IgD-negative memory B cell (primary cell): ENCODE measurements at regions not wholly inside any gene's neighbourhood (a gene's known extent, or its start where the extent isn't known, plus 50 kb on each side); places are given as distances from the start of the nearest gene placed in this dataset.

Experiments used
- H3K27ac Mint-ChIP-seq, 3 donors: one replicate each; pipeline ENCODE4 v1.8.0; 2020 to 2022; ENCODE audit warnings: mild to moderate bottlenecking in 3 of 3, mixed read lengths in 3 of 3, moderate library complexity in 1 of 3
- H3K27me3 Mint-ChIP-seq: one replicate; pipeline ENCODE4 v1.8.0; 2021; ENCODE audit warnings: mixed read lengths
- H3K36me3 Mint-ChIP-seq: one replicate; pipeline ENCODE4 v1.8.0; 2020; ENCODE audit warnings: mild to moderate bottlenecking, mixed read lengths
- H3K4me1 Mint-ChIP-seq, 3 donors: one replicate each; pipeline ENCODE4 v1.8.0; 2020 to 2022; ENCODE audit warnings: mixed read lengths in 3 of 3, mild to moderate bottlenecking in 1 of 3
- H3K4me3 Mint-ChIP-seq, 4 donors: one replicate each; pipeline ENCODE4 v1.8.0; 2020 to 2022; ENCODE audit warnings: mild to moderate bottlenecking in 4 of 4, mixed read lengths in 4 of 4, moderate library complexity in 3 of 4
- H3K9me3 Mint-ChIP-seq, 3 donors: one replicate each; pipeline ENCODE4 v1.8.0; 2020 to 2021; ENCODE audit warnings: mixed read lengths in 3 of 3, mild to moderate bottlenecking in 1 of 3

GRCh38 chr5:145324101-145324500 is 511.0 kb downstream of the PRELID2 start:
- Mint-ChIP-seq H3K9me3 (peaks cover 5 to 8% (median 8%) of the 10 kb centered on the region in 3 donors), H3K36me3 (no peaks in the 10 kb centered on the region), H3K27me3 (no peaks in the 10 kb centered on the region), H3K27ac (no peak overlapping the region), H3K4me1 (no peaks in the 10 kb centered on the region), H3K4me3 (no peak overlapping the region)

DNA sequence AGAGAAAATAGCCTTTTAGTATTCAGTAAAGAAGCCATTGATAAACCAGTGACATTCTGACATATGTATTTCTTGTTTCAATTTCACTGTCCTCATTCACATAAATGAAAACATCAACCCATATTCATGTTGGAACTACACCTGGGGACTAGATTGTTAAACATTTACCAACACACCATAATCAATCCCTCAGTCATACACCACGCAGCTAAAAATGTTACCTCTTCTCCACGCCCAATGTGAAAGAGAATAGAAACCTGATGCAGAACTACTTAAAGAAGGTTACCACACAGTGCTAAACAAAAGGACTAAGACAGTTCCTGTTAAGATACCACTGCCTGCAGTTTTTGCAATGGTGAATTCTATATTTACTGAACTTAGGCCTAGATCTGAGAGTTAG is 518.9 kb downstream of the PRELID2 start:
- H3K27ac Mint-ChIP-seq: no peak overlapping the region
- H3K36me3 Mint-ChIP-seq: no peaks in the 10 kb centered on the region
- H3K27me3 Mint-ChIP-seq: no peaks in the 10 kb centered on the region

DNA sequence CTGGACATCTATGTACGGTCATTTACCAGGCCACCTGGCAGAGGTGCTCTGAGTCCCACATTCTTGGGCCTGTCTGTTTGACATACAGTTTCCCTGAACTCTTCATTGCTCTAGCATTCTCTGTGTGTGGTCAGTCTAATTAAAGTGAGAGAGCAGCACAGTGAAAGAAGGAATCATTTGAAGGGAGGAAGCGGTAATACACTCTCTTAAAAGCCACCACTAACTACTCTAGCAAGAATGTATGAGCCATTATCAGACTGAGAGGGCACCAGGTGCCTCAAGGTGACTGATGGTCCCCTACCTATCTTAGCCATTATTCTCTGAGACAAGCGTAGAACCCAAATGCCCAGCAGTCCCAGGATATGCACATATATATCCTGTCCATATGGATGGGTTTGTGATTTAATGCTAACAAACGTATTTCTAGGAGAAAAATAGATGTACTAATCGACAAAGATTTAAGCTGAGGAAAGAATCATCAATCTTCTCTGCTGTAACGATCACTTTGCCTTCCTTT is 527.2 kb downstream of the PRELID2 start:
- Mint-ChIP-seq H3K36me3 (no peaks in the 10 kb centered on the region), H3K9me3 (peaks cover 0 to 7% (median 4%) of the 10 kb centered on the region in 3 donors), H3K4me3 (no peak overlapping the region), H3K4me1 (no peaks in the 10 kb centered on the region), H3K27ac (no peak overlapping the region), H3K27me3 (no peaks in the 10 kb centered on the region)

More for the DNA sequence above, 518.9 kb downstream of the PRELID2 start:
- no peaks in the 10 kb centered on the region for H3K4me1 Mint-ChIP-seq
- peaks cover 2 to 4% (median 3%) of the 10 kb centered on the region in 3 donors for H3K9me3 Mint-ChIP-seq
- H3K4me3 Mint-ChIP-seq: no peak overlapping the region

- Mint-ChIP-seq H3K27me3 (no peaks in the 10 kb centered on the region), H3K27ac (no peak overlapping the region), H3K4me1 (no peaks in the 10 kb centered on the region)
Measured at GRCh38 chr5:145295236-145295835, 539.8 kb downstream of the PRELID2 start.

GRCh38 chr5:145294331-145294730 is 540.8 kb downstream of the PRELID2 start:
- Mint-ChIP-seq H3K27ac (no peak overlapping the region), H3K4me1 (no peaks in the 10 kb centered on the region), H3K9me3 (no peaks in the 10 kb centered on the region), H3K36me3 (peaks cover 1% of the 10 kb centered on the region), H3K27me3 (no peaks in the 10 kb centered on the region), H3K4me3 (no peak overlapping the region)

More at GRCh38 chr5:145295236-145295835, 539.8 kb downstream of the PRELID2 start:
- Mint-ChIP-seq H3K4me3 (no peak overlapping the region), H3K36me3 (peaks cover 1% of the 10 kb centered on the region), H3K9me3 (peaks cover 0 to 2% (median 0%) of the 10 kb centered on the region in 3 donors)

- H3K4me3 Mint-ChIP-seq: no peak overlapping the region
- H3K36me3 Mint-ChIP-seq: peaks cover 1% of the 10 kb centered on the region
- H3K27ac Mint-ChIP-seq: no peak overlapping the region
- no peaks in the 10 kb centered on the region for H3K27me3 Mint-ChIP-seq
- no peaks in the 10 kb centered on the region for H3K4me1 Mint-ChIP-seq
- H3K9me3 Mint-ChIP-seq: no peaks in the 10 kb centered on the region
Measured at GRCh38 chr5:145293716-145294115, 541.4 kb downstream of the PRELID2 start.

DNA sequence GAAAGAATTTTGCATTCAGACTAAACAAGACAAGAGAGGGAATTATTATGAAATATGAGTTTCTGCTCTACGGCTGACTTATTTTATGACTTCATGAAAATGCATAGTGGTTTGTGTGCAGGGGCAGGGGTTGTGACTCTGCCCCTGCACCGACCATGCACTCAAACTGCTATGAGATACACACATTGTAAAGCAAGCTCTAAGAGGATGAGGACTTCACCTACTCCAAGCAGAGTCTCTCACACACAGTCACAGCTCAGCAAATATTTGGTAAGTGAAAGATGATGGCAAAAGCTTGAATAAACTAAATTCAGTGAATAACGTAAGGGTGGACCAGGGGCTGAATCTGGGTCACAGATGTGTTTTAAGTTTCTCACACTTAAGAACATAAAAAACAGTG is 542.9 kb downstream of the PRELID2 start:
- Mint-ChIP-seq H3K27me3 (no peaks in the 10 kb centered on the region), H3K9me3 (no peaks in the 10 kb centered on the region), H3K4me3 (no peak overlapping the region), H3K27ac (no peak overlapping the region), H3K4me1 (no peaks in the 10 kb centered on the region), H3K36me3 (peaks cover 1% of the 10 kb centered on the region)

- Mint-ChIP-seq H3K27me3 (peaks cover 1% of the 10 kb centered on the region), H3K27ac (no peak overlapping the region), H3K36me3 (no peaks in the 10 kb centered on the region), H3K4me3 (no peak overlapping the region), H3K9me3 (no peaks in the 10 kb centered on the region), H3K4me1 (no peaks in the 10 kb centered on the region)
Measured at GRCh38 chr5:145283141-145283810, 551.9 kb downstream of the PRELID2 start.

DNA sequence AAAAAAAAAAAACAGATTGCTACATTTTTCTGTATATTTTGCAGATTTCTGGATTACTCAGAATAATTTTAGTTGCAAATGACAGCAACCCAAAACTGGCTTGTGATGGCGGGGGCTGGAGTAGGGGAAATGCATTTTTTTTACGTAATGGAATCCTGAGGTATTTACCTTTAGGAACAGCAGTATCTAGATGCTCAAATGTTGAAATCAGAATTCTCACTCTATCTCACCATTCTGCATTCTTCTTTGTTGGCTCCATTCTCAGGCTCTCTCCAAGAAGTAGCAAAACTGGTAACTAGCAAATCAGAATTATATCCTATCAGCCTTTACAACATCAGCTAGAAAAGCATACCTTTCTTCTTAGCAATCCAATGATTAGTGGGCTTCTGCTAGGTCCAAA is 554.3 kb downstream of the PRELID2 start:
- no peak overlapping the region for H3K27ac Mint-ChIP-seq
- H3K9me3 Mint-ChIP-seq: no peaks in the 10 kb centered on the region
- peaks cover 1% of the 10 kb centered on the region for H3K27me3 Mint-ChIP-seq
- H3K36me3 Mint-ChIP-seq: no peaks in the 10 kb centered on the region
- H3K4me1 Mint-ChIP-seq: no peaks in the 10 kb centered on the region
- no peak overlapping the region for H3K4me3 Mint-ChIP-seq

- Mint-ChIP-seq H3K36me3 (no peaks in the 10 kb centered on the region), H3K27me3 (peaks cover 1% of the 10 kb centered on the region), H3K4me3 (no peak overlapping the region), H3K4me1 (no peaks in the 10 kb centered on the region), H3K9me3 (no peaks in the 10 kb centered on the region), H3K27ac (no peak overlapping the region)
Measured at GRCh38 chr5:145280214-145280613, 554.9 kb downstream of the PRELID2 start.

GRCh38 chr5:145260670-145261069 is 574.5 kb downstream of the PRELID2 start:
- Mint-ChIP-seq H3K4me3 (no peak overlapping the region), H3K9me3 (peaks cover 0 to 10% (median 9%) of the 10 kb centered on the region in 3 donors), H3K36me3 (no peaks in the 10 kb centered on the region)

GRCh38 chr5:145247745-145248040 is 587.4 kb downstream of the PRELID2 start:
- H3K27me3 Mint-ChIP-seq: peaks cover 1% of the 10 kb centered on the region
- peaks cover 0 to 1% (median 0%) of the 10 kb centered on the region in 3 donors for H3K9me3 Mint-ChIP-seq
- no peaks in the 10 kb centered on the region for H3K36me3 Mint-ChIP-seq
- H3K4me1 Mint-ChIP-seq: peaks cover 0 to 2% (median 0%) of the 10 kb centered on the region in 3 donors
- H3K27ac Mint-ChIP-seq: no peak overlapping the region
- no peak overlapping the region for H3K4me3 Mint-ChIP-seq

More at GRCh38 chr5:145260670-145261069, 574.5 kb downstream of the PRELID2 start:
- no peak overlapping the region for H3K27ac Mint-ChIP-seq
- no peaks in the 10 kb centered on the region for H3K4me1 Mint-ChIP-seq
- H3K27me3 Mint-ChIP-seq: no peaks in the 10 kb centered on the region

DNA sequence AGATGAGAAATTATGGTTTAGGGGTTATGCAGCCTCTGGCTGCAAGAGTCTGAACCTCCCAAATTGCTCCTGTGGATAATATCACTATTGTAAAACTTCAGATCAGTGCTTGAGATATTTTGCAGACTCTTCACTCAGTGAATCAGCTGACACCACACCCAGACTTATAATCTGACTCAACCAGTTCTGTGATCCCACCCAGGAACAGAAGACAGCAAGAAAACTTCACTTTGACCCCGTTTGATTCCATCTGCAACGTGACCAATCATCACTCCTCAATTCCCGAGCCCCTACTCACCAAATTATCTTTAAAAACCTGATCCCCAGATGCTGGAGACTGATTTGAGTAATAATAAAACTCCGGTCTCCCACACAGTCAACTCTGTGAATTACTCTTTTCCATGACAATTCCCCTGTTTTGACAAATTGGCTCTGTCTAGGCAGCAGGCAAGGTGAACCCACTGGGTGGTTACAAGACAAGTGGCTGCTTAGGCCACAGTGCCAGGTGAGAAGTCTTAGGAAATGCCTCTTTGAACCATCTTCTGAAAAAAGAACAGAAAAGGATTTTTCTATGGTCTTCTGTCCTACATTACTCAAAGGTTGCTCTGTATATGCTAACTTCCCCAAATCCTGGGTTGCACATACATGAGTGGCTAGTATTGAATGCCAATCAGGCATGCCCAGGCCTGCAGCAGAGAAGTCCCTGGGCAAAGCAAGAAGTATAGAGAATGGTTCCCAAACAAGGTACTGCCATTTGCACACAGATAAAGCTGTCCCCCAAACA is 588.0 kb downstream of the PRELID2 start:
- Mint-ChIP-seq H3K4me3 (no peak overlapping the region), H3K9me3 (peaks cover 0 to 1% (median 0%) of the 10 kb centered on the region in 3 donors), H3K4me1 (peaks cover 0 to 2% (median 0%) of the 10 kb centered on the region in 3 donors), H3K27ac (no peak overlapping the region), H3K36me3 (no peaks in the 10 kb centered on the region), H3K27me3 (peaks cover 1% of the 10 kb centered on the region)

DNA sequence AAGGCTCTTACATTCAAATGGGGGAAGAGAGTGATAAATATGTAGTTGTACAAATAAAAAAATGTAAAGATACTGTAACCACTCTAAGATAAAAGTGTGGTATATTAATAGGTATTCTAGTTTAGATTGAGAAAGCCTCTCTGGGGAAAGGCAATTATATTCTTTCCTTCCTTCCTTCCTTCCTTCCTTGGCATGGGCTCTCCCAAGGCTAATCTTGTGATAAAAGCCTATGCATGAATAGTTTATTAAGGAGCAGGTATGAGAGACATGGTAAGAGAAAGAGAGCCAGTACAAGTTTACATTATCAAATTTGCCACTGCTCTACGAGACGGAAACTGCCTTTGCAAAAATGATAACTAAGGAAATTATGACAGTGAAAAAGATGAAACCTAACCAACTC is 588.8 kb downstream of the PRELID2 start:
- Mint-ChIP-seq H3K27ac (no peak overlapping the region), H3K4me3 (no peak overlapping the region), H3K36me3 (no peaks in the 10 kb centered on the region), H3K27me3 (peaks cover 1% of the 10 kb centered on the region), H3K4me1 (peaks cover 0 to 2% (median 0%) of the 10 kb centered on the region in 3 donors), H3K9me3 (no peaks in the 10 kb centered on the region)

- H3K9me3 Mint-ChIP-seq: no peaks in the 10 kb centered on the region
- no peaks in the 10 kb centered on the region for H3K36me3 Mint-ChIP-seq
- no peak overlapping the region for H3K4me3 Mint-ChIP-seq
- H3K27ac Mint-ChIP-seq: no peak overlapping the region
- H3K4me1 Mint-ChIP-seq: peaks cover 0 to under 1% (median 0%) of the 10 kb centered on the region in 3 donors
- peaks cover 1% of the 10 kb centered on the region for H3K27me3 Mint-ChIP-seq
Measured at GRCh38 chr5:145245354-145245753, 589.8 kb downstream of the PRELID2 start.
